Neural cell (in vitro differentiated cells): ENCODE measurements at regions not wholly inside any gene's neighbourhood (a gene's known extent, or its start where the extent isn't known, plus 50 kb on each side); places are given as distances from the start of the nearest gene placed in this dataset.

Experiments used
- MXI1 ChIP-seq: fragments of 450-650 bp; conservative IDR thresholded peaks from 2 replicates; pipeline ENCODE4 v1.6.1; 2014; ENCODE audit warnings: antibody characterized with exemption, mild to moderate bottlenecking; ENCODE audit not compliant: poor library complexity, severe bottlenecking
- REST ChIP-seq: IDR thresholded peaks from 2 replicates; pipeline ENCODE4 v1.6.1; 2012; ENCODE audit warnings: borderline replicate concordance
- TAF1 ChIP-seq: IDR thresholded peaks from 2 replicates; pipeline ENCODE4 v1.6.1; 2012; ENCODE audit warnings: low read depth
- TF ChIP-seq, protein P1 (sequence below): fragments of 450-650 bp; IDR thresholded peaks from 2 replicates; pipeline ENCODE4 v1.5.1; 2014; ENCODE audit warnings: antibody characterized with exemption, mild to moderate bottlenecking, moderate library complexity; ENCODE audit not compliant: poor library complexity, severe bottlenecking

GRCh38 chr11:45518833-45519535 is 146.4 kb downstream of the CHST1 start:
- TF ChIP-seq REST (no peak), MXI1 (no peak), TAF1 (no peak)
- TF ChIP-seq, protein P1, sequence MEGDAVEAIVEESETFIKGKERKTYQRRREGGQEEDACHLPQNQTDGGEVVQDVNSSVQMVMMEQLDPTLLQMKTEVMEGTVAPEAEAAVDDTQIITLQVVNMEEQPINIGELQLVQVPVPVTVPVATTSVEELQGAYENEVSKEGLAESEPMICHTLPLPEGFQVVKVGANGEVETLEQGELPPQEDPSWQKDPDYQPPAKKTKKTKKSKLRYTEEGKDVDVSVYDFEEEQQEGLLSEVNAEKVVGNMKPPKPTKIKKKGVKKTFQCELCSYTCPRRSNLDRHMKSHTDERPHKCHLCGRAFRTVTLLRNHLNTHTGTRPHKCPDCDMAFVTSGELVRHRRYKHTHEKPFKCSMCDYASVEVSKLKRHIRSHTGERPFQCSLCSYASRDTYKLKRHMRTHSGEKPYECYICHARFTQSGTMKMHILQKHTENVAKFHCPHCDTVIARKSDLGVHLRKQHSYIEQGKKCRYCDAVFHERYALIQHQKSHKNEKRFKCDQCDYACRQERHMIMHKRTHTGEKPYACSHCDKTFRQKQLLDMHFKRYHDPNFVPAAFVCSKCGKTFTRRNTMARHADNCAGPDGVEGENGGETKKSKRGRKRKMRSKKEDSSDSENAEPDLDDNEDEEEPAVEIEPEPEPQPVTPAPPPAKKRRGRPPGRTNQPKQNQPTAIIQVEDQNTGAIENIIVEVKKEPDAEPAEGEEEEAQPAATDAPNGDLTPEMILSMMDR, result no peak
